ENCODE measurements at regions not wholly inside any gene's neighbourhood (a gene's known extent, or its start where the extent isn't known, plus 50 kb on each side); places are given as distances from the start of the nearest gene placed in this dataset.

GRCh38 chr2:83162421-83162820, 1296.7 kb downstream of the SUCLG1 start:
- no peak for TF ChIP-seq CTCF (IDR thresholded peaks at IDR 0.05; ENCODE audit: borderline replicate concordance, extremely low read depth, low read length, poor library complexity, severe bottlenecking)
- TF ChIP-seq EZH2 (IDR thresholded peaks at IDR 0.05; ENCODE audit: borderline replicate concordance, low read depth, low read length, severe bottlenecking), result no peak
